ENCODE measurements at regions not wholly inside any gene's neighbourhood (a gene's known extent, or its start where the extent isn't known, plus 50 kb on each side); places are given as distances from the start of the nearest gene placed in this dataset.

DNA sequence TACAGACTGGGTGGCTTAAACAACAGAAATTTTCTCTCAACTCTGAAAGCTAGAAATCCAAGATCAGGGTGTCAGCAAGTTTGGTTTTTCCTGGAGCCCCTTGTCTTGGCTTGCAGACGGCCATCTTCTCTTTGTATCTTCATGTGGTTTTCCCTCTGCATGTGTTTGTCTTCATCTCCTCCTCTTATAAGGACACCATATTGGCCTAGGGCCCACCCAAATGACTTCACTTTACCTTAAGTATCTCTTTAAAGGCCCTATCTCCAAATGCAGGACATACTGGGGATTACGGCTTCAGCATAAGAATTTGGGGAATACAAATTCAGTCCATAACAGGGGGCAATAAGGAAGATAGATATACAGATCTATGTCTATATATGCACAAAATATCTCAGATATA is 187.9 kb downstream of the MTCL1 start:
- TF ChIP-seq, protein P1, sequence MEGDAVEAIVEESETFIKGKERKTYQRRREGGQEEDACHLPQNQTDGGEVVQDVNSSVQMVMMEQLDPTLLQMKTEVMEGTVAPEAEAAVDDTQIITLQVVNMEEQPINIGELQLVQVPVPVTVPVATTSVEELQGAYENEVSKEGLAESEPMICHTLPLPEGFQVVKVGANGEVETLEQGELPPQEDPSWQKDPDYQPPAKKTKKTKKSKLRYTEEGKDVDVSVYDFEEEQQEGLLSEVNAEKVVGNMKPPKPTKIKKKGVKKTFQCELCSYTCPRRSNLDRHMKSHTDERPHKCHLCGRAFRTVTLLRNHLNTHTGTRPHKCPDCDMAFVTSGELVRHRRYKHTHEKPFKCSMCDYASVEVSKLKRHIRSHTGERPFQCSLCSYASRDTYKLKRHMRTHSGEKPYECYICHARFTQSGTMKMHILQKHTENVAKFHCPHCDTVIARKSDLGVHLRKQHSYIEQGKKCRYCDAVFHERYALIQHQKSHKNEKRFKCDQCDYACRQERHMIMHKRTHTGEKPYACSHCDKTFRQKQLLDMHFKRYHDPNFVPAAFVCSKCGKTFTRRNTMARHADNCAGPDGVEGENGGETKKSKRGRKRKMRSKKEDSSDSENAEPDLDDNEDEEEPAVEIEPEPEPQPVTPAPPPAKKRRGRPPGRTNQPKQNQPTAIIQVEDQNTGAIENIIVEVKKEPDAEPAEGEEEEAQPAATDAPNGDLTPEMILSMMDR (optimal IDR thresholded peaks at IDR 0.05 in 1 of 3, IDR thresholded peaks at IDR 0.05 in 1 of 3, conservative IDR thresholded peaks at IDR 0.05 in 1 of 3; ENCODE audit: extremely low read depth in 1 of 3, insufficient read depth in 2 of 3, low read length in 3 of 3): no peak
- no peak for TF ChIP-seq EZH2 (IDR thresholded peaks at IDR 0.05; ENCODE audit: low read length)
- H3K9ac ChIP-seq (ENCODE audit: control insufficient read depth, extremely low read depth, insufficient read depth, low read length): no peak overlapping the region
- no peaks in the 10 kb centered on the region for H3K9me3 ChIP-seq (ENCODE audit: control insufficient read depth, low read depth, low read length)
- no peak for FAIRE-seq
- no peak for DNase-seq (ENCODE audit: low read depth, low spot score)
- H3K36me3 ChIP-seq (ENCODE audit: control insufficient read depth in 2 of 2, extremely low read depth in 1 of 2, insufficient read depth in 2 of 2, low read length in 2 of 2): no peaks in the 10 kb centered on the region
- H3K79me2 ChIP-seq (ENCODE audit: control insufficient read depth, insufficient read depth, low read length): no peaks in the 10 kb centered on the region
- H3K27ac ChIP-seq (ENCODE audit: control insufficient read depth, insufficient read depth, low read length): no peak overlapping the region
- no peaks in the 10 kb centered on the region for H3K9me1 ChIP-seq (ENCODE audit: control insufficient read depth, extremely low read depth, insufficient read depth, low read length)
- peaks cover 17% of the 10 kb centered on the region for H3K4me1 ChIP-seq (ENCODE audit: control insufficient read depth, extremely low read depth, insufficient read depth, low read length)
- H4K20me1 ChIP-seq (ENCODE audit: control insufficient read depth, extremely low read depth, insufficient read depth, low read length): no peaks in the 10 kb centered on the region
- no peaks in the 10 kb centered on the region for H3K27me3 ChIP-seq (ENCODE audit: control insufficient read depth, extremely low read depth, insufficient read depth, low read length)
- no peak overlapping the region for H3K4me3 ChIP-seq (ENCODE audit: control insufficient read depth in 2 of 3, extremely low read depth in 1 of 3, insufficient read depth in 2 of 3, low read depth in 1 of 3, low read length in 3 of 3)
- dilution Hi-C loops (cut with MboI; ENCODE audit: extremely low pct_ligation_motif_present, low sequenced_read_pairs): no loop called here
- no peak overlapping the region for H2AFZ ChIP-seq (ENCODE audit: control insufficient read depth, low read length)
- no peak overlapping the region for H3K4me2 ChIP-seq (ENCODE audit: control insufficient read depth, extremely low read depth, insufficient read depth, low read depth, low read length)

DNA sequence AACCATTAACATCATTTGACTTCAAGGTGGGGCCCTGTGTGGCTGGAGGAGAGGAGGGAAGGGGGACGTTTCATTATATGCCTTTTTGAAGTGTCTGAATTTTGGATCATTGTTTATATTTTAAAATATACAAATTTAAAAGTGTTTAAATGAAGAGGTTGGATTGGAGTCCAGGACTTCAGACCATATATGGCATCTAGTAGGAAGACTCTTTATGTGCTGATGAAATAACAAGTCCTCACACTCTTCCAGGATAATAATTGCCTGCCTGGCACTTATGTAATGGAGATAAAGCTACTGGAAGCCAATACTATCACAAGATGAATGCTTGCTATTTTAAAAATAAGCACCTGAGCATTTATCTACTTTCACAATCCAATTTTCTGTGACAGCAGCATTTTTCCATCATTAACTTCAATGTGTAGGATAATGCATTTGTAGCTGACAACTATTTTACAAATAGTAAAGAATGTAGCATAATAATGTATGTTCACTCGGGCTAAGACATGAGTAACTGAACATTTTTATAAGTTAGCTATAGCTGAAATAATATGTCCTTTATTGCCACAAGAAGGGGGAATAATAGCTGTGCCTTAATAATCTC is 188.4 kb downstream of the MTCL1 start:
- H3K4me2 ChIP-seq (ENCODE audit: control insufficient read depth, extremely low read depth, insufficient read depth, low read depth, low read length): no peak overlapping the region
- TF ChIP-seq EZH2 (IDR thresholded peaks at IDR 0.05; ENCODE audit: low read length): no peak
- TF ChIP-seq, protein P1 (optimal IDR thresholded peaks at IDR 0.05 in 1 of 3, IDR thresholded peaks at IDR 0.05 in 1 of 3, conservative IDR thresholded peaks at IDR 0.05 in 1 of 3; ENCODE audit: extremely low read depth in 1 of 3, insufficient read depth in 2 of 3, low read length in 3 of 3): no peak
- H3K36me3 ChIP-seq (ENCODE audit: control insufficient read depth in 2 of 2, extremely low read depth in 1 of 2, insufficient read depth in 2 of 2, low read length in 2 of 2): no peaks in the 10 kb centered on the region
- no peak overlapping the region for H3K27ac ChIP-seq (ENCODE audit: control insufficient read depth, insufficient read depth, low read length)
- DNase-seq (ENCODE audit: low read depth, low spot score) (no peak), FAIRE-seq (no peak)
- peaks cover 17% of the 10 kb centered on the region for H3K4me1 ChIP-seq (ENCODE audit: control insufficient read depth, extremely low read depth, insufficient read depth, low read length)
- no peak overlapping the region for H2AFZ ChIP-seq (ENCODE audit: control insufficient read depth, low read length)
- H4K20me1 ChIP-seq (ENCODE audit: control insufficient read depth, extremely low read depth, insufficient read depth, low read length): no peaks in the 10 kb centered on the region
- H3K9me1 ChIP-seq (ENCODE audit: control insufficient read depth, extremely low read depth, insufficient read depth, low read length): no peaks in the 10 kb centered on the region
- no peaks in the 10 kb centered on the region for H3K9me3 ChIP-seq (ENCODE audit: control insufficient read depth, low read depth, low read length)
- no peak overlapping the region for H3K4me3 ChIP-seq (ENCODE audit: control insufficient read depth in 2 of 3, extremely low read depth in 1 of 3, insufficient read depth in 2 of 3, low read depth in 1 of 3, low read length in 3 of 3)
- no peaks in the 10 kb centered on the region for H3K79me2 ChIP-seq (ENCODE audit: control insufficient read depth, insufficient read depth, low read length)
- dilution Hi-C loops (cut with MboI; ENCODE audit: extremely low pct_ligation_motif_present, low sequenced_read_pairs): no loop called here
- H3K9ac ChIP-seq (ENCODE audit: control insufficient read depth, extremely low read depth, insufficient read depth, low read length): no peak overlapping the region
- no peaks in the 10 kb centered on the region for H3K27me3 ChIP-seq (ENCODE audit: control insufficient read depth, extremely low read depth, insufficient read depth, low read length)
